DND-41 (cell line): ENCODE measurements at regions not wholly inside any gene's neighbourhood (a gene's known extent, or its start where the extent isn't known, plus 50 kb on each side); places are given as distances from the start of the nearest gene placed in this dataset.

Experiments used
- ATAC-seq: fragments of 200-7000 bp; cut with Tn5 transposase; 3 replicates; pipeline ENCODE4 v1.9.1; 2021; ENCODE audit warnings: low read depth; ENCODE audit not compliant: insufficient read depth
- DNase-seq: peaks from one replicate; pipeline ENCODE4 v3.0.0-alpha.2; 2020
- H2AFZ ChIP-seq: 2 replicates; pipeline ENCODE4 v1.6.0; 2012; ENCODE audit warnings: low read depth, low read length
- H3K27ac ChIP-seq: 2 replicates; pipeline ENCODE4 v1.5.1; 2012; ENCODE audit warnings: low read length, inconsistent platforms
- H3K27me3 ChIP-seq: fragments of 200-600 bp; sonication (generic); 2 replicates; pipeline ENCODE4 v1.6.0; 2012; ENCODE audit warnings: low read length, mild to moderate bottlenecking, inconsistent platforms; ENCODE audit not compliant: insufficient read depth, poor library complexity
- H3K36me3 ChIP-seq: 2 replicates; pipeline ENCODE4 v1.5.1; 2012; ENCODE audit warnings: low read length, inconsistent platforms; ENCODE audit not compliant: insufficient read depth
- H3K4me1 ChIP-seq: 2 replicates; pipeline ENCODE4 v1.5.1; 2012; ENCODE audit warnings: mild to moderate bottlenecking, low read length; ENCODE audit not compliant: insufficient read depth
- H3K4me2 ChIP-seq: 2 replicates; pipeline ENCODE4 v1.6.0; 2012; ENCODE audit warnings: mild to moderate bottlenecking, moderate library complexity, low read length, inconsistent platforms; ENCODE audit not compliant: insufficient read depth
- H3K4me3 ChIP-seq, 2 experiments: fragments of 200-600 bp in 1 of 2; shearing (Covaris generic) in 1 of 2; 2 replicates each; pipeline ENCODE4 v1.5.1; 2012 to 2016; ENCODE audit warnings: inconsistent platforms in 2 of 2, low read length in 2 of 2, mild to moderate bottlenecking in 2 of 2, low read depth in 1 of 2, moderate library complexity in 1 of 2
- H3K79me2 ChIP-seq: 2 replicates; pipeline ENCODE4 v1.6.0; 2012; ENCODE audit warnings: low read length, inconsistent platforms; ENCODE audit not compliant: insufficient read depth
- H3K9ac ChIP-seq: 2 replicates; pipeline ENCODE4 v1.6.0; 2012; ENCODE audit warnings: low read depth, mild to moderate bottlenecking, inconsistent platforms, low read length, moderate library complexity
- H3K9me3 ChIP-seq: 2 replicates; pipeline ENCODE4 v1.5.1; 2012; ENCODE audit warnings: low read length, moderate library complexity, mild to moderate bottlenecking, inconsistent platforms; ENCODE audit not compliant: insufficient read depth, severe bottlenecking
- H4K20me1 ChIP-seq: 2 replicates; pipeline ENCODE4 v1.6.0; 2012; ENCODE audit warnings: low read length; ENCODE audit not compliant: insufficient read depth
- EZH2 ChIP-seq: IDR thresholded peaks from 3 replicates; pipeline ENCODE4 v1.6.1; 2012; ENCODE audit warnings: borderline replicate concordance, low read depth, mild to moderate bottlenecking, moderate library complexity, low read length, inconsistent platforms; ENCODE audit not compliant: severe bottlenecking
- TF ChIP-seq, protein P1 (sequence below): IDR thresholded peaks from 2 replicates; pipeline ENCODE4 v1.5.1; 2012; ENCODE audit warnings: borderline replicate concordance, low read length, moderate library complexity, mild to moderate bottlenecking; ENCODE audit not compliant: poor library complexity, severe bottlenecking; ENCODE audit errors: extremely low read depth

DNA sequence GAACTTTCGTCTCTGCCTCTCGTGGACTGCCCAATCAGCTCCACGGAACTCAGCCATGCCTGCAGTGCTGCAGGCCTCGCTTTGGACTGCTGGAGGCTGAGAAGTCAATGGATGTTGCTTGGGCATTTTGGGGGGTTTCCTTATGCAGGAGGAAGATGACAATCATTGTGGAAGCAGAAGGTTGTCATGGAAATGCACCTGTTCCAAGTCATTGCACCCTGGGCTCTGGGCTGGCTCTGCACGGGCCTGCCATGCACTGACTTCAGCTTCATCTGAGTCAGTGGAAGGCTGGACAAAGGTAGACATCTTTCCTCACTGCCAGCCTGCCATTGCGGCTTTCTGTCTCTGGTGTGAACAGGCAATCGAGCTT is 217.3 kb downstream of the RPS24 start:
- Histone ChIP-seq H3K4me2 (no peak overlapping the region), H3K4me3 (no peak overlapping the region), H3K9ac (no peak overlapping the region), H3K27me3 (peaks cover 3% of the 10 kb centered on the region), H4K20me1 (no peaks in the 10 kb centered on the region), H3K4me1 (peaks cover 6% of the 10 kb centered on the region), H3K27ac (no peak overlapping the region), H3K79me2 (no peaks in the 10 kb centered on the region), H3K36me3 (no peaks in the 10 kb centered on the region), H3K9me3 (no peaks in the 10 kb centered on the region), H2AFZ (no peak overlapping the region)
- no peak for TF ChIP-seq EZH2
- TF ChIP-seq, protein P1, sequence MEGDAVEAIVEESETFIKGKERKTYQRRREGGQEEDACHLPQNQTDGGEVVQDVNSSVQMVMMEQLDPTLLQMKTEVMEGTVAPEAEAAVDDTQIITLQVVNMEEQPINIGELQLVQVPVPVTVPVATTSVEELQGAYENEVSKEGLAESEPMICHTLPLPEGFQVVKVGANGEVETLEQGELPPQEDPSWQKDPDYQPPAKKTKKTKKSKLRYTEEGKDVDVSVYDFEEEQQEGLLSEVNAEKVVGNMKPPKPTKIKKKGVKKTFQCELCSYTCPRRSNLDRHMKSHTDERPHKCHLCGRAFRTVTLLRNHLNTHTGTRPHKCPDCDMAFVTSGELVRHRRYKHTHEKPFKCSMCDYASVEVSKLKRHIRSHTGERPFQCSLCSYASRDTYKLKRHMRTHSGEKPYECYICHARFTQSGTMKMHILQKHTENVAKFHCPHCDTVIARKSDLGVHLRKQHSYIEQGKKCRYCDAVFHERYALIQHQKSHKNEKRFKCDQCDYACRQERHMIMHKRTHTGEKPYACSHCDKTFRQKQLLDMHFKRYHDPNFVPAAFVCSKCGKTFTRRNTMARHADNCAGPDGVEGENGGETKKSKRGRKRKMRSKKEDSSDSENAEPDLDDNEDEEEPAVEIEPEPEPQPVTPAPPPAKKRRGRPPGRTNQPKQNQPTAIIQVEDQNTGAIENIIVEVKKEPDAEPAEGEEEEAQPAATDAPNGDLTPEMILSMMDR = no peak
- no peak for DNase-seq
- no peak for ATAC-seq

DNA sequence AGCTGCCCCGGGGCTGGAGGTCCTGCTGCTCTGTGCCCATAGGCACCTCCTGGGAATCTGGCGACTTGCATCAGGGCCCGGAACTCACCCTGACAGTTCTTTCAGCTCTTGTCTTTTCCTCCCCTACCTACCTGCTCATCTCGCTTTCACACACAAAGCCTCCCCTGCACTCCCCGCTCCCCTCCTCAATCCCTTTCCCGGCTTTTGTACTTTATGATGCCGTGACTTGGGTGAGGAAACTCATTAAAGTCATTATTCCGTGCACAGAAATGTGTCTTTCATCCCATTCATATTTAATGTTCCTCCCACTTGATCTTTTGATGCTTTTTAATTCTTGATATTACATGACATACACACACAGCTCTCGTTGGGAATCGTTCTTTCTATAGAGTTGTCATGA is 218.6 kb downstream of the RPS24 start:
- H3K27me3 ChIP-seq = peaks cover 3% of the 10 kb centered on the region
- no peak for TF ChIP-seq EZH2
- TF ChIP-seq, protein P1 = no peak
- DNase-seq (no peak), ATAC-seq (no peak)
- H3K4me3 ChIP-seq = no peak overlapping the region
- H4K20me1 ChIP-seq = no peaks in the 10 kb centered on the region
- H3K79me2 ChIP-seq = no peaks in the 10 kb centered on the region
- H2AFZ ChIP-seq = no peak overlapping the region
- H3K4me2 ChIP-seq = no peak overlapping the region
- no peaks in the 10 kb centered on the region for H3K36me3 ChIP-seq
- no peak overlapping the region for H3K9ac ChIP-seq
- H3K9me3 ChIP-seq = no peaks in the 10 kb centered on the region
- no peak overlapping the region for H3K27ac ChIP-seq
- peaks cover 6% of the 10 kb centered on the region for H3K4me1 ChIP-seq

DNA sequence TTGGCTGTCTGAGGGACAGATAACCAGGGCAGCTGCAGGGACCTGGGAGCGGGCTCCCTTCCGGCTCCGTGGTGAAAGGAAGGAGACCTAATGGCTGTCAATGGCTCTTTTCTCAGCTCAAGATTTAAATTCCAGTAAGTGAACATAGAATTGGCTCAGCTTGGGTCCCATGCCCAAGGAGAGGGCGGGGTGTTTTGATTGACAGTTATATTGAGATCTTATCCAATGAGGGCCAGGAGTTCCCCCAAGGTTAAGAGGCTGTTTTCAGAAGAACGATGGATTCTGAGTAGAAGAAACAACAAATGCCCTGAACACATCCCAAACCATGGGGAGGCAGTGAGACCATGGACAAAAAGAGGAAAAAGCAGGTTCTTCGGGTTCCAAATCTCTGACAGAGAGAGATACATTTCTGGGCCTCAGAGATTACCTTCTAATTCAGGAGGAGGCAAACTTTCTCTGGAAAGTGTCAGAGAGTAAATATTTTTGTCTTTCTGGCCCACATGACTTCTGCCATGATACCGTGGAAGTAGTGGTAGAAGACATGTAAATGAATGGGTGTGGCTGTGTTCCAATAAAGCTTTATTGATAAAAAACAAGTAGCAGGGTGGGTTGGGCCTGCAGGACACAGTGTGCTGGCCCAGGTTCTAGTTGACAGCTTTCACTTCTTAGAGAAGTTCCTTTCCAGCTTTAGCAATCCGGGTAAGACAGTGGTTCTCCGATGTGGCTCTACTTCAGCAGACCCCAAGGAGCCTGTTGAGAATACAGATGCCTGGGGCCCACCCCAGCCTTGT is 219.6 kb downstream of the RPS24 start:
- H3K27me3 ChIP-seq = peaks cover 3% of the 10 kb centered on the region
- H2AFZ ChIP-seq = no peak overlapping the region
- no peak for TF ChIP-seq EZH2
- TF ChIP-seq, protein P1 = no peak
- no peak for ATAC-seq
- H3K9ac ChIP-seq = no peak overlapping the region
- no peak for DNase-seq
- H3K79me2 ChIP-seq = no peaks in the 10 kb centered on the region
- peaks cover 6% of the 10 kb centered on the region for H3K4me1 ChIP-seq
- no peak overlapping the region for H3K4me2 ChIP-seq
- no peak overlapping the region for H3K4me3 ChIP-seq
- no peaks in the 10 kb centered on the region for H4K20me1 ChIP-seq
- no peaks in the 10 kb centered on the region for H3K36me3 ChIP-seq
- no peak overlapping the region for H3K27ac ChIP-seq
- no peaks in the 10 kb centered on the region for H3K9me3 ChIP-seq

DNA sequence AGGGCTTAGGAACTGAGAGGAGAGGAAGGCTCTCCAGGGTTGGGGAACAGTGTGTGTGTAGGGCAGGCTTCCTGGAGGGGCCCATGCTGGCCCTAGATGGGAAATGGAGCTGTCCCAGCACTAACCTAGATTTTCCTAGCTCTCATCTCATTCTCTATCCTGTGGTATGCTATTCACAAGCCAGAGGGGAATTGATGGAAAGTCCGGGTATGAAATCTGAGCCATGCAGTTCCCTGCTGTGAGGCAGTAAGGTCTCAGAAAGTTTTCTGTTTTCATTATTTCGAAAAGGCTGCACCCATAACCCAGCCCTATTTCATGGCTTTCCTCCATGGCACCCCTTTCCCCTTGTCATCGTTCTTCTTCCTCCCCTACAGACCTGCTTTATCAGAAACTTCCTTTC is 220.3 kb downstream of the RPS24 start:
- Histone ChIP-seq H3K27ac (no peak overlapping the region), H3K9me3 (no peaks in the 10 kb centered on the region), H3K4me1 (peaks cover 6% of the 10 kb centered on the region), H4K20me1 (no peaks in the 10 kb centered on the region), H3K36me3 (no peaks in the 10 kb centered on the region), H3K79me2 (no peaks in the 10 kb centered on the region), H2AFZ (no peak overlapping the region), H3K9ac (no peak overlapping the region), H3K27me3 (peaks cover 3% of the 10 kb centered on the region), H3K4me3 (no peak overlapping the region), H3K4me2 (no peak overlapping the region)
- DNase-seq = no peak
- no peak for TF ChIP-seq EZH2
- TF ChIP-seq, protein P1 = no peak
- no peak for ATAC-seq
